GM12873 (cell line): ENCODE measurements at regions not wholly inside any gene's neighbourhood (a gene's known extent, or its start where the extent isn't known, plus 50 kb on each side); places are given as distances from the start of the nearest gene placed in this dataset.

Experiments used
- CTCF ChIP-seq: IDR thresholded peaks from 2 replicates; pipeline ENCODE4 v1.5.1; 2012; ENCODE audit warnings: low read depth, mild to moderate bottlenecking, moderate library complexity, low read length, control low read depth; ENCODE audit not compliant: insufficient read depth; ENCODE audit errors: missing control alignments

GRCh38 chr1:181284978-181285377, 196.5 kb downstream of the IER5 start:
- TF ChIP-seq CTCF, result no peak

GRCh38 chr1:181295217-181295616, 188.1 kb upstream of the CACNA1E start:
- TF ChIP-seq CTCF, result no peak

- no peak for TF ChIP-seq CTCF
Observed at GRCh38 chr1:181296180-181296579, 187.1 kb upstream of the CACNA1E start.

GRCh38 chr1:181308098-181308497, 175.2 kb upstream of the CACNA1E start:
- no peak for TF ChIP-seq CTCF

- no peak for TF ChIP-seq CTCF
Observed at GRCh38 chr1:181310560-181310959, 172.8 kb upstream of the CACNA1E start.

- no peak for TF ChIP-seq CTCF
Observed at GRCh38 chr1:181312946-181313345, 170.4 kb upstream of the CACNA1E start.

GRCh38 chr1:181313466-181313865, 169.9 kb upstream of the CACNA1E start:
- no peak for TF ChIP-seq CTCF

GRCh38 chr1:181314010-181314409, 169.3 kb upstream of the CACNA1E start:
- TF ChIP-seq CTCF, result no peak
